ENCODE measurements at regions not wholly inside any gene's neighbourhood (a gene's known extent, or its start where the extent isn't known, plus 50 kb on each side); places are given as distances from the start of the nearest gene placed in this dataset.

GRCh38 chr13:36752673-36753072 is 66.3 kb upstream of the RFXAP start (continued):
- TF ChIP-seq ZNF462 (CRISPR knock-in tag; IDR thresholded peaks at IDR 0.05) (no peak), ZNF114 (CRISPR knock-in tag; IDR thresholded peaks at IDR 0.05) (no peak)

GRCh38 chr13:36753176-36753575 is 65.8 kb upstream of the RFXAP start:
- Histone ChIP-seq H3K79me2 (replicated peaks; ENCODE audit: insufficient read depth) (no peaks in the 10 kb centered on the region), H3K4me2 (no peak overlapping the region), H4K20me1 (replicated peaks; ENCODE audit: insufficient read depth) (no peaks in the 10 kb centered on the region), H2AFZ (no peak overlapping the region), H3K9me2 (ENCODE audit: insufficient read depth) (no peaks in the 10 kb centered on the region; the same call in 1 of the 2 replicates), H3K36me3 (ENCODE audit: insufficient read depth) (no peaks in the 10 kb centered on the region), H3K4me3 (no peak overlapping the region), H3K4me1 (ENCODE audit: insufficient read depth) (no peaks in the 10 kb centered on the region), H3K27me3 (ENCODE audit: insufficient read depth) (no peaks in the 10 kb centered on the region), H3F3A (replicated peaks; ENCODE audit: low read depth) (no peaks in the 10 kb centered on the region), H3K27ac (ENCODE audit: low read depth) (no peak overlapping the region)
- H3K4me1 Mint-ChIP-seq, result peaks cover 1% of the 10 kb centered on the region; the same call in 2 of the 3 replicates
- H3K27me3 Mint-ChIP-seq (ENCODE audit: insufficient read depth, low read depth, poor library complexity), result no peaks in the 10 kb centered on the region
- no peak overlapping the region for H3K27ac Mint-ChIP-seq
- H3K9me3 Mint-ChIP-seq, result no peaks in the 10 kb centered on the region
- peaks cover 3% of the 10 kb centered on the region; the same call in 1 of the 3 replicates for H3K36me3 Mint-ChIP-seq (ENCODE audit: low read depth)
- H3K4me3 Mint-ChIP-seq, result no peak overlapping the region
- TF ChIP-seq EZH2phosphoT487 (IDR thresholded peaks at IDR 0.05; ENCODE audit: unreplicated experiment) (no peak), CREB1 (CRISPR knock-in tag; IDR thresholded peaks at IDR 0.05; ENCODE audit: low read depth) (no peak), POLR2AphosphoS5 (IDR thresholded peaks at IDR 0.05; ENCODE audit: low read depth) (no peak), NANOG (IDR thresholded peaks at IDR 0.05; ENCODE audit: borderline replicate concordance) (no peak), STAT1 (IDR thresholded peaks at IDR 0.05; ENCODE audit: unreplicated experiment) (no peak)
- DNase-seq (ENCODE audit: low spot score), result no peak
- no peak for ATAC-seq

Measured in GM23338 (cell line).